WERI-Rb-1 (cell line): ENCODE measurements at regions not wholly inside any gene's neighbourhood (a gene's known extent, or its start where the extent isn't known, plus 50 kb on each side); places are given as distances from the start of the nearest gene placed in this dataset.

Experiments used
- DNase-seq: peaks from one replicate; pipeline ENCODE4 v3.0.0-alpha.2; 2020
- H3K27ac ChIP-seq: fragments of 250-450 bp; sonication (Bioruptor Pico); 2 replicates; pipeline ENCODE4 v1.5.1; 2020; ENCODE audit warnings: mild to moderate bottlenecking, moderate library complexity
- H3K27me3 ChIP-seq: fragments of 250-450 bp; sonication (Bioruptor Pico); 2 replicates; pipeline ENCODE4 v1.5.1; 2021; ENCODE audit warnings: mild to moderate bottlenecking, low read depth, moderate library complexity; ENCODE audit not compliant: insufficient read depth, severe bottlenecking
- H3K36me3 ChIP-seq: fragments of 250-450 bp; sonication (Bioruptor Pico); 2 replicates; pipeline ENCODE4 v1.5.1; 2020; ENCODE audit warnings: mild to moderate bottlenecking, moderate library complexity
- H3K4me3 ChIP-seq: 2 replicates; pipeline ENCODE4 v1.5.1; 2011; ENCODE audit warnings: low read depth, mild to moderate bottlenecking, control low read depth, low read length
- H3K9me3 ChIP-seq: fragments of 250-450 bp; sonication (Bioruptor Pico); 2 replicates; pipeline ENCODE4 v1.5.1; 2021; ENCODE audit warnings: mild to moderate bottlenecking, moderate library complexity; ENCODE audit not compliant: severe bottlenecking
- CTCF ChIP-seq: IDR thresholded peaks from 2 replicates; pipeline ENCODE4 v1.5.1; 2011; ENCODE audit warnings: low read depth, mild to moderate bottlenecking, control low read depth, inconsistent platforms, low read length

- H3K27me3 ChIP-seq, result no peaks in the 10 kb centered on the region
- no peak overlapping the region for H3K27ac ChIP-seq
- H3K4me3 ChIP-seq, result no peak overlapping the region
- H3K9me3 ChIP-seq, result no peaks in the 10 kb centered on the region
- no peak for DNase-seq
- H3K36me3 ChIP-seq, result no peaks in the 10 kb centered on the region
- TF ChIP-seq CTCF, result no peak
Observed at GRCh38 chr4:59258002-59258401, 1942.1 kb upstream of the ADGRL3 start.

- H3K27ac ChIP-seq, result no peak overlapping the region
- H3K36me3 ChIP-seq, result no peaks in the 10 kb centered on the region
- H3K9me3 ChIP-seq, result no peaks in the 10 kb centered on the region
- no peak for DNase-seq
- H3K4me3 ChIP-seq, result no peak overlapping the region
- no peaks in the 10 kb centered on the region for H3K27me3 ChIP-seq
- TF ChIP-seq CTCF, result no peak
Observed at GRCh38 chr4:59307609-59308008, 1892.5 kb upstream of the ADGRL3 start.

- Histone ChIP-seq H3K27me3 (no peaks in the 10 kb centered on the region), H3K9me3 (no peaks in the 10 kb centered on the region), H3K36me3 (no peaks in the 10 kb centered on the region), H3K27ac (no peak overlapping the region), H3K4me3 (no peak overlapping the region)
- no peak for TF ChIP-seq CTCF
- DNase-seq, result no peak
Observed at GRCh38 chr4:59314637-59315036, 1885.5 kb upstream of the ADGRL3 start.

GRCh38 chr4:59339631-59340030 lies 1860.5 kb upstream of the ADGRL3 start:
- H3K36me3 ChIP-seq, result no peaks in the 10 kb centered on the region
- no peaks in the 10 kb centered on the region for H3K9me3 ChIP-seq
- H3K4me3 ChIP-seq, result no peak overlapping the region
- TF ChIP-seq CTCF, result no peak
- H3K27me3 ChIP-seq, result no peaks in the 10 kb centered on the region
- no peak overlapping the region for H3K27ac ChIP-seq
- no peak for DNase-seq

GRCh38 chr4:59341506-59341905 lies 1858.6 kb upstream of the ADGRL3 start:
- Histone ChIP-seq H3K4me3 (no peak overlapping the region), H3K27ac (no peak overlapping the region), H3K36me3 (no peaks in the 10 kb centered on the region), H3K9me3 (no peaks in the 10 kb centered on the region), H3K27me3 (no peaks in the 10 kb centered on the region)
- TF ChIP-seq CTCF, result no peak
- DNase-seq, result no peak

GRCh38 chr4:59348949-59349348 lies 1851.2 kb upstream of the ADGRL3 start:
- H3K27me3 ChIP-seq, result no peaks in the 10 kb centered on the region
- no peaks in the 10 kb centered on the region for H3K36me3 ChIP-seq
- DNase-seq, result no peak
- H3K9me3 ChIP-seq, result no peaks in the 10 kb centered on the region
- H3K4me3 ChIP-seq, result no peak overlapping the region
- no peak overlapping the region for H3K27ac ChIP-seq
- TF ChIP-seq CTCF, result no peak
